ENCODE measurements at regions not wholly inside any gene's neighbourhood (a gene's known extent, or its start where the extent isn't known, plus 50 kb on each side); places are given as distances from the start of the nearest gene placed in this dataset.

DNA sequence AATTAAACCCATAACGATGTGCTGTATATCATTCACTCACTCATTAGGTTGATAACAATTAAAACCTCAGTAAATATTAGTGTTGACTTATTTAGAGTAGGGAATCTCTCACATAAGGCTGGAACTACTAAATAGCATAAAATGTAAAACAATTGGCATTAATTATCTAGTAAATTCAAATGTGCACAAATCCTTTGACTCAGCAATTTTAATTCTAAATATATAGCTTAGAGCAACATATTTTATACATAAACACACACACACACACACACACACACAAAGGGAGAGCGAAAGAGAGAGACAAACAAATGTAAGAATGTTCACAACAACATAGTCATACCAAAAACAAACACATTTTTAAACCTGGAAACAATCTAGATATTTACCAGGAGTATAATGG lies 443.1 kb upstream of the KCNH7 start:
- intact Hi-C loops (cut with micrococcal nuclease): no loop called here

DNA sequence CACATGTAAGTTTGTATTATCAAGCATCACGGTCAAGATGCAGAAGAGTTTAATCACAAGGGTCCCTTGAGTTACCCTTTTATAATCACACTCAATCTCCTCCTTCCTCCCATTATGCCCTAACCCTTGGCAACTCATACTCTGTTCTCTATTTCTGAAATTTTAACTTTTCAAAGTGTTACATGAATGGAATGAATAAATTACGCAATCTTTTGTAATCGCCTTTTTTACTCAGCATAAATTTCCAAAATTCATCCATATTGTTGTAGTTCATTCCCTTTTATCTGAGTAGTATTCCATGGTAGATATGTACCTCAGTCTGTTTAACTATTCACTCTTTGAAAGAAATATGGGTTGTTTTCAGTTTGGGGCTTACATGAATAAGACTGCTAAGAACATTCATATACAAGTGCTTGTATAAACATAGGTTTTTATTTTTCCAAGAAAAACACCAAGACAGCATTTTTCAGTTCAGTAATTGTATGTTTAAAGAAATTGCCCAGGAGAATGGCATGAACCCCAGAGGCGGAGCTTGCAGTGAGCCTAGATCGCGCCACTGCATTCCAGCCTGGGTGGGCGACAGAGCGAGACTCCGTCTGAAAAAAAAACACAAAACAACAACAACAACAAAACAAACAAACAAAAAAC lies 430.9 kb upstream of the KCNH7 start:
- intact Hi-C loops (cut with micrococcal nuclease): no loop called here

DNA sequence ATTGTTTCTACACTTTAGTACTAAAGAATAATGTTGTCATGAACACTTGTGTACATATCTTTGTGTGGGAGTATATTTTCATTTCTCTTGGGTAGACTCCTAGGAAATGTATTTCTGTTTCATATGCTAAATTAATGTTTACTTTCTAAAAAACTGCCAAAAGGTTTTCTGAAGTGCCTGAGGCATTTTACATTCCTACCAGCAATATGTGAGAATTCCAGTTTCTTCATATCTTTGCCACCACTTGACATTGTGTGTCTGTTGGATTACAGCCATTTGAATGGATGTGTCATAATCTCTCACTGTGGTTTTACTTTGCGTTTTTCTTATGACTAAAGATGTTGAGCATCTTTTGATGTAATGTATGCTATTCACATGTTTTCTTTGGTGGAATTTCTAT lies 428.2 kb upstream of the KCNH7 start:
- intact Hi-C loops (cut with micrococcal nuclease): no loop called here

DNA sequence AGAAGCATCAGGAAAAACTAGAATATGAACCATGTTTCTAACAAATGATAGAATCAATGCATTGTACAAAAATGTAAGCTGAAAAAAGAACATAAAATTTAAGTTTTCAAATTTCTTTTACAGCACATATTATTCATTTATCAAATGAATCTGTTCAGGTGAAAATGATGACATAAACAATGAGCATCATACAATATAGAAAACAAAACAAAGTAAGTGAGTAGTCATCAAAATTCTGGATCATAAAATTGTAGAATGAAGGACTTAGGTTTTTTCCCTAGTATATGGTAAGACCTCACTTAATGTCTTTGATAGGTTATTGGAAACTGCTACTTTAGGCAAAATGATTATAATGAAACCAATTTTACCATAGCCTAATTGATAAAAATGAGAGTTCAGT lies 427.0 kb upstream of the KCNH7 start:
- intact Hi-C loops (cut with micrococcal nuclease): no loop called here

DNA sequence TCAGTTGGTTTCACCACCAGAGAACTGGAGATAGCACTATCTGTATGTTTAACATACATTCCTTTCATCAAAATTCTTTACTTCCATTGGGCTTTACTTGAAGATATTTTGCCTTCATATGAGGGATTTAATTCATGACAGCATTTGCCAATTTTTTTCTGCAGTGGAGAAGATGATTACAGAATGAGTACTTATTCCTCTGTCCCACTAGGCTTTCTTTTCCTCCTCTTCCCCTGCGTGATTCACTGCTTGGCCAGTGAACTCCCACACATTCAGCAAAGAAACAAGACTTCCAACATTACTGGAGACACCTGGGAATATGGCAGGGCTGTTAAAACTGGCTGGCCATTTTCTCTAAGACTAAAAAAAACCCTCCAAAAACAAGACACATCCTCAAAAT lies 425.8 kb upstream of the KCNH7 start:
- intact Hi-C loops (cut with micrococcal nuclease): no loop called here

DNA sequence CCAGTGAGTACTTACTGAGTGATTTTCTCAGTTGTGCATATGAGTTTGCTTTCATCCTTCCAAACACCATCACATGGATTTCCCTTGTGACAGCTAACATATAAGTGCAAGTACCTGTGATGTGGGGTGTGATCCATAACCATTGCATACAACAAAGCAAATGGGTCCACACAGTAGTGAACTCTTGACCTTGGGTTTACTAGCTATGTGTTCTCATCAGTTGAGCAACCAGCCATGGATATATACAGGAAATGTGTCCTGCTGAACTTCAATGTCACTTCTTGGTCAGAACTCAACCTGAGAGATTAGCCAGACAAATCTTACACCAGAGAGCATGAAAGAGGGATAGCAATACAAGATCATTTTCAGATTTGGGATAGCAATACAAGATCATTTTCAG lies 420.9 kb upstream of the KCNH7 start:
- intact Hi-C loops (cut with micrococcal nuclease): no loop called here

DNA sequence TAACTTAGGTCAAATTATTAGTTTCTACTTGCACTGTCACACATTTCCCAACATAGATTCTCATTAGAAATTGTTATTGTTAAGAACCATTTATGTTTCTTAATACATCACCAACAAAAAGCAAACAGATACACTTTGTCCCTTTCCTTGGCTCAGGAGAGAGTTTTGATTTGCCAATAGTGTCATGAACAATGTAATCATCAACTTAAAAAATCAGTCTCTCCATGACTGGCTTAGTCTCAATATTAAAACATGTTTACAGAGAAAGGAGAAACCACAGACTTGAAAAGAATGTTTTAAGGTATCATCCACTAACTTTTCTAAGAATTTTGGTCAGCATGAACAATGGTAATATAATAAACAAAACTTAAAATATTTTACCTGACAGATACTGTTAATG lies 416.5 kb upstream of the KCNH7 start:
- intact Hi-C loops (cut with micrococcal nuclease): no loop called here

DNA sequence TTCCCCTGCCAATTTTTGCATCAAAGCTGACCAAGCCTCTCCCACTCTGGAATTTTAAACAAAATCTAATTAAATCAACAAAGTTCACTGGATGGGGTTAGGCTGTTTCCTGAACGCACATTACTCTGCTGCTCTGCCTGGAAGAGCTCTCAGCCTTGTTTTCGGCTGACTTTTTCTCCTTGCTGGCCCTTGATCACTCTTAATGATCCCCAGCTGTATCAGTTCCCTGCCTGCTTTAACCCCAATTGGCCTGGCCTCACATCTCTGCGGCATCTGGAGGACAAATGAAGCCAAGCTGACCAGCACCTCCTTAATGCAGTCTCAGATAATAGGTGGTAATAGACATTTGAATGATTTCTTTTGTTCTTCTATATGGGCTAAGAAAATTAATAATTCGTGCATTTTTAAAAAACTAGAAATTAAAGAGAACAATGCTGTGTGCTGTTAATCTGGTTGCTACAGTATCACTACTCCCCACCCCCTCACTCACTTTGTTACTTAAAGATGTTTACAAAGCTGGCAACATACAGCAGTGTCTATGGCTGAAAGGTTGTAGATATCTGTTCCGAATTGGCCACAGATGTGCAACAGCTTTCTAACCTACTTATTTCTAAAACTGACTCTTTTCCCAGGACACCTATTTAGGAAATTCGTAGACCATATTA lies 415.2 kb upstream of the KCNH7 start:
- intact Hi-C loops (cut with micrococcal nuclease): no loop called here

DNA sequence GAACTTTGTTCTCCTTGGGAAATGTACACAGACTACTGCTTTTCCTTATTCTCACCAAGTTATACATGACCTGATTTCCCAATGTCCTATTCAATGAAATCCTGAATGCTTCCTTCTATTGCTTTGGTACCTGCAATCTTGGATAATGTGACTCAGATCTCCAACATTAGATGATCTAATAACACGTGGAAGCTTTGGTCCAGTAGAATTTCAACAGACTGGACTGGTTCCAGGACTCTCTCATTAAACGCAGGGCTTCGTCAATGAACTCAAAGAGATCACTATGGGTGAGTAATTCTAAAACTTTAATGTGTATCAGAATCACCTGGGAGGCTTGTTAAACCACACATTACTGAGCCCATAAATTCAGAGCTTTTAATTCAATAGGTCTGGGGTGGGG lies 413.6 kb upstream of the KCNH7 start:
- intact Hi-C loops (cut with micrococcal nuclease): no loop called here

DNA sequence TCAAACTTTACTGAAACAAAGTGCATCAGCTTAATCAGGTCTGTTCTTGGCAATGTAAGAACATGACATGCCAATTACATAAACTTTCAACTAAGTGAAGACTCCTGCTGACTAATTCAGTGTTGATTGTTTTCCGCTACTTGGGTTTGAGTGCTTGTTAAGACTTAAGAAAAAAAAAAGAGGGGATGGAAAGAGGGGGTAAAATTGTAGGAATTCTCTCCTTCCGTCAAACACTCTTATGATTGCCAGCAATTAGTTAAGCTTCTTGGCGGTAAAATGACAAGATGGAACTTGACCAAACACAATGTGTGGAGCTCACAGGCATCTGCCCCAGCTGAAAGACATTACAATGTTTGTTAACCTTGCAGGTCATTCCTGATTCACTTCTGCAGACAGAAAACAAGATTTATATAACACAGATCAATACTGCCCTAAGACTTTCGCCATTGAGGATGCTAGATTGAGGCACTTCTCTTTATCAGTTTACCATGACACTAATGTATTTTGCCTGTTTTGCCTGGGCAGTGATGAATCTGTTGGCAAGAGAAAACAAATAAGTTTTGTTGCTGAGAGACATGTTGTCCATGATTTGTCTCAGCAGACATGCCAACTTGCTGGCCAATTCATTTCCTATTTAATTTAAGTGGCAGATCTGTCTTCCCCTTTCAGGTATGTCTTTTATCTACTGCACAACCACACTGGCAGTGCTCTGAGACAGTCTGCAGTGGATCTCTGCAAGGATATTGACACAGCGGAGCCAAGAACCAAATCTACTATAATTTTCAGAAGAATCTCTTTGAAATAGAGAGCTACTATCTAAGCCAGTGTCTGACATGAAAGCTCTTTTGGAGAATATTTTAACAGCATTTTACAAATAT lies 410.0 kb upstream of the KCNH7 start:
- intact Hi-C loops (cut with micrococcal nuclease): no loop called here

DNA sequence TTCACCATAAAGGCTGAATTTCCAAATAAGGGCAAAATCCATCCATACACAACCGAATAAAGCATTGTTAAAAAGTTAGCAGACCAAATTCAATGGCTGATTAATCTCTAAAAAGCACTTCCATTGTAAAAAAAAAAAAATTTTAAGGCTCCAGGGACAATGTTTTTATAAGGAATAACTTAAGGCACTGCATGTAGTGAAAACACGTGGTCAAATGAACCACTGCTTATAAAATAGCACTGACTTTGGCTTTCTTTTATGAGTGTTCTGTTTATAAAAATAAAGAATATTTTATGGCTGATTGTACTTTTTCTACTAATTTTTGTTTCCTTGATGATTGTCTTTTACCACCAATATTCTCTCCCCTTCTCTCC lies 409.3 kb upstream of the KCNH7 start:
- intact Hi-C loops (cut with micrococcal nuclease): no loop called here

DNA sequence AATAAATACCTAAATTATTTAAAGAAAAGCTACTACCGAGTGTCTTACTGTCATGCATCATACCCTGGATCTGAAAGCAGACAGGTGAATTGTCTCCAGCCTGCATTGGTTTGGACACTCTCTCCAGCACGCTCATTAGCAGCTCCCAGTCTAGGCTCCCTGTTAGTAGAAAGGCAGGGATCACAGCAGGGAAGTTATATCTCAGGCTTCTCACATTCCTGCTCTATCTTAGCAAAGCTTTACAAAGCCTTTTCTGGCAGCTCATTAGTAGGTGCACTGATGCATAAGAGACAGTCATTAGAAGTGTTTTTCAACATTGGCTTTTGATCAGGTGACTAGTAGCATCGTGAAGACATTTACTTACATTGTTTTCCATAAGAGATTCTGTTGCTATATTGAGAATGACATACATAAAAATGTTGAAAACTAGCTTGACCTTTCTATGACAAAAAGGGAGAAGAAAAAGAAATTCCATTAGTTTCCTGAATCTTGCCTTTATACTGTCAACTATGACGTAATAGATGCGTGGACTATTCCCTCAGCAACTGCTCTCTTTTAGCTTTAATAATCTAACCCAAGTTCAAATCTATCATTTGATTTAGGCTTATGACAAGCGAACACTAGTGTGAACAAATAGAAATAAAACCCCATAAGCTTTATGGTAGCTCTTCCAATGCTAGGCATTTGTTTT lies 408.7 kb upstream of the KCNH7 start:
- intact Hi-C loops (cut with micrococcal nuclease): no loop called here

DNA sequence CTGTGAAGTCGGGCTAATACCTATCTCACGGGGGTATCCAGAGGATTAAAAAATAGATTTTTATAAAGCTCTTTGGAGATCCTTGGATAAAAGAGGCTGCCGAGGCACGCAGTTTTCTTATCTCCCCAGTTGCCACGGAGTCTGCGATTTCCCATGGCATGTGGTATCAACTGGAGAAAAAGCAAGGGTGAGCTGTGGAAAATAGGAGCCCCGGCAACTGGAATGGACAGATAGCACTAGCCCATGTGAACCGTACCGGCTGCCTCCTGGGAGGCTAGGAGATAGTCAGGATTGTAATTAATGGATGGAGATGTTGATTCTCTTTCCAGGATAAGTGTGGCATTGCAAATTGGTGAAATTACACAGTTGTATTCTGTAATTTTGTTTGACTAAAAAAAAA lies 407.6 kb upstream of the KCNH7 start:
- intact Hi-C loops (cut with micrococcal nuclease): no loop called here

DNA sequence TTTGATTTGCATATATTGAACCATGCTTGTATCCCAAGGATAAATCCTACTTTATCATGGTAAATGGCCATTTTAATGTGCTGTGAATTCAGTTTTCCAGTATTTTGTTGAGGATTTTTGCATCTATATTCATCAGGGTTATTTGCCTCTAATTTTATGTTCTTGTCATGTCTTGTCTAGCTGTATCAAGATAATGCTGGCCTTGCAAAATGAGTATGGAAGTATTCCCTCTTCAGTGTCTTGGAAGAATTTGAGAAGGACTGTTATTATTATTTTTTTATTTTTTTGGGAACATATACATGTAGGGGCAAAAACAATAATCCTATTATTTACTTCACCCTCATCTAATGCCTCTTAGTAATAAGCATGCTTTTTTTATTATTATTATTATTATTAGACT lies 398.0 kb upstream of the KCNH7 start:
- intact Hi-C loops (cut with micrococcal nuclease): no loop called here

DNA sequence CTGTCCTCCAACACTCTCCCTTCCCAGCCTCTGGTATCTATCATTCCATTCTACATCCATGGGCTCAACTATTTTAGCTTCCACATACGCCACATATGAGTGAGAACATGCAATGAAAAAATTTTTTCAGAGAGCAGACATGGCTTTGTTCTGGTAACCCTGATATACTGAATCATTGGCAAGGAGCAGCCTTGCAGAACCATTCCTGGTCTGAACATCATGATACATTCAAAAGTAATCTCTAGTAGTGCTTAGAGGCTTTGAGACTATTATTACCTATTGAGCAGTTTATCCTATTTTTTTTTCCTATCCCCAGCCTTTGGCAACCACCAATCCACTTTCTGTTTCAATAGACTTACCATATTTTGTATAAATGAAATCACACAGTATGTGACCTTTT lies 393.1 kb upstream of the KCNH7 start:
- intact Hi-C loops (cut with micrococcal nuclease): no loop called here

DNA sequence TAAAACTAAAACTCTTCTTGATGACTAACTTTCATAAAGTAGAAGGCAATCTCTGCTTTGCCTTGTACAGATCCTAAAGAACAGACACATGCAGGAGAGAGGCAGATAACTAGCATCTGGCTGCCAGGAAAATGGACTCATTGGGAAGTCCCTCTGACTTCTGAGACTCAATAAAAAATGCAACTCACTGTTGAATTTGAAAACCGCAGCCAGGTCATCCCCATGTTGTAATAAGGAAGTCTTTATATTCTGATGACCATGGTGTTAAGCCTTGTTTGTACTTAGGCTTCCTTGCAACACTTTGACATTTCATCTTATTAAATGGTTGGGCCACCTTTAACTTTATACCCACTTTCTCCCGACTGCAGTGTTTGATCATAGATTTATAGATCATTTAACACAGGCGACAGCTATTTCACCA lies 375.1 kb upstream of the KCNH7 start:
- intact Hi-C loops (cut with micrococcal nuclease): no loop called here

DNA sequence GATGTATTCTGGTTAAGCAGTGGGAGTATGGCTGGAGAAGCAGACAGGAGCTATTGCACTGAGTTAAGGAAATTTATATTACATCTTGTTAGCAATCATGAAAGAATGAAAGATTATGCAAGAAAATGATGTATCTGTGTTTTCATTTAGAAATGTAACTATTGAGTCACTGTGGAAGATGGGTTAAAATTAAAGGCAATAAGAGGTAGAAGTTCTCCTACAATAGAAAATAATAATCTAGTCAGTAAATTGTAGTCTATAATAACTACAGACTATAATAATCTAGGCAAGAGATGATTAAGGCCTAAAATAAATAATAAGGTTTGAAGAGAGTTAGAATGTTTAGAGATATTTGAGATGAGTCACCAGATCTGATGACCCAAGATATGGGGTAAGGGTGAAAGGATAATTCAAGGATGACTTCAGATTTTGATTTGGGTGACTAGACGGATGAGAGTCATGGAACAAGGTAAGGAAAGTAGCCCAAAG lies 371.9 kb upstream of the KCNH7 start:
- intact Hi-C loops (cut with micrococcal nuclease): no loop called here

DNA sequence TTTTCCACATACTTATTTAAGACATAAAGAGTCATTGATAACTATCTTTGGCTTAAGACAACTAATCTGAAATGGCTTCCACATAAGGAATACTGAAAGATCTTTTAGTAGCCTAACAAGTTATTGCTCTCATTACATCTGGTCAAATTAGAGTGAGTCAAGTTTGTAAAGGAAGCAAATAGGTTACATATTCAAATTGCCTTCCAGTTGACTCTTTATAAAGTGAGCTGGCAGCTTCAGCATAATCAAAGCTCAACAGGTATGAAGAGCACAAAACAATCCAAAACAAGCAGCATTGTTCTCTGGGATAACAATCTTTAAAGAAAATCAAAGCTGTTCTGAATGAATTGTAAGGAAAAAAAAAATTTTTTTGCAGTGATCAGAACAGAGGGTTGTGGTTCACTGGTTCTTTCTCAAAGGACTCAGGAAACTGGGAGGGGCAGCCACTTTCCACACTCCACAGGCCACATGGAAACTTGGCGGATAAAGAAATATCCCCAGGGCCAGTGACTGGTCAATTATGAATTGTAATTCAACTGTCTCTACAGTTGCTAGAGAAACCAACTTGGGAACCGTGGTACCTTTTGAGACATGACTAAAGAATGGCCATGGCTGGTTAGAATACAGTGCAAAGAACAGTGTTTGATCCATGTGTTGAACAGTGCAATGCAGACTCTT lies 369.3 kb upstream of the KCNH7 start:
- intact Hi-C loops (cut with micrococcal nuclease): no loop called here

DNA sequence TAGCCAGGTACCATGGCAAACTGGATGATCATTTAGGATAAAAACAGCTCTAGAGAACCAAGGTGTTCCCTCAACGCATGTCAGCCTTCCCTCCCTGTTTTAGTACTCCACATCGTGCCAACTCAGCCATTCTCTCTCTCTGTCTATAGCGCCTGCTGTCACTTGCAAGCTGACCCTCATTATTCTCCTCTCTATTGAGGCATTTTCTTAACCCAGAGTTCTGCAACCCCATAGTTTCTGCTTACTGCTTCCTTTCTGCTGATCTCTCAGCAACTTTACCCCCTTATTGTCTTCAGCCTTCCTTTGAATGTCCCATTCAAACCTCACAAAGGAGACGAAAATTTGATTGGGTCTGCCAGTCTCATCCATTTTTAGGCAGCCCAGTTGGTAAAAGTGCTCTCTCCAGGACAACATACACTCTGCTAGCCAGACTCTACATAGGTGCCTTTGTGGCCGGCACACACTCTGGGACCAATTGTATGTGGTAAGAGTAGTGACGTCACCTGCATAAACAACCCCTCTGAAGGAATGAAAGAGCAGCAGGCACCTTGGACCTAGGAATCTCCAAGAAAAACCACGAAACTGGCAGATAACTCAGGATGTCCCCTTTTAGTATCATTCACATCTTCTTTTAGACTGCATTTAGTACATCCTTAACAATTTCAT lies 367.2 kb upstream of the KCNH7 start:
- intact Hi-C loops (cut with micrococcal nuclease): no loop called here

DNA sequence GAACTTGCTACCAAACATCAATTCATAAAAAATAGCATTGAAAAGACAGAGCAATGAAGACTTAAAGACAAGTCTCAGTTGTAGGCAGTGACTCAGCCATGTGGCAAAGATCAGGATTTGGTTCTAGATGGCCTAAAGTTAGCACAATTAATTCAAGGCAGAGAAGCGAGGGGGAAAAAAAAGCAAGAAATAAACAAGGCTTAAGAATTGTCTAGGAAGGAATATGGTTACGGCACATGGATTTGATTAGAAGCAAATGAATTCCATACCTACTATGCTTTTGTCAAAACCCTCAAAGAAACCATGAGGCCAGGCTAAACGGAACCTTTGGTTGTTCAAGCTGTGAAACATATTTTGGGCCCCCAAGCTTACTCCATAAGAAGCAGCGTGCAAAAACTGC lies 362.2 kb upstream of the KCNH7 start:
- intact Hi-C loops (cut with micrococcal nuclease): no loop called here

DNA sequence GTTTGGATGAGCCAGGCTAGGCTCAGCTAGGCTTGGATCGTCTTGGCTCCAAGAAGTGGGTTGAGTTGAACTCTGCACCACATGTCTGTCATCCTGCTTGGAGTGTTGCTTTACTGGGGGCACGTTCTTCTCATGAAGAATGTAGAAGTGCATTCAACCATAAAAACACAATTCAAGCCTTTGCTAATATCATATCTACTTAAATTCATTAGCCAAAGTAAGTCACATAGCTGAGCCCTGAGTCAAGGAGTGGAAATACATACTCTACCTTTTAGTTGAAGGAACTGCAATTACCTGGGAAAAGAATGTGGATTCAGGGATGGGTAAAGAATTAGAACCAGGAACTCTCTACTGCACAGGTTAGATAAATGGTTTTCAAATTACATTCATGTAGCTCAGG lies 360.4 kb upstream of the KCNH7 start:
- intact Hi-C loops (cut with micrococcal nuclease): no loop called here

All from T-helper 2 cell treated with Interferon-gamma antibody and Interleukin-4, amounts not matched to agents 100 ng/mL and 5 ng/mL, for 36 hours (primary cell).